Testis (tissue), 2 donors: ENCODE measurements at regions not wholly inside any gene's neighbourhood (a gene's known extent, or its start where the extent isn't known, plus 50 kb on each side); places are given as distances from the start of the nearest gene placed in this dataset.

ENCODE experiments used
- CTCF ChIP-seq, 3 experiments: fragments of 450-650 bp in 2 of 3; fragments of 200-600 bp in 1 of 3; sonication (generic) in 1 of 3; IDR thresholded peaks; one replicate each; pipeline ENCODE4 v1.5.1; 2016 to 2019; ENCODE audit warnings: antibody characterized with exemption in 3 of 3, mild to moderate bottlenecking in 2 of 3, moderate library complexity in 1 of 3
- POLR2A ChIP-seq: fragments of 450-650 bp; IDR thresholded peaks from one replicate; pipeline ENCODE4 v1.6.1; 2017; ENCODE audit warnings: antibody characterized with exemption, mild to moderate bottlenecking, moderate library complexity

DNA sequence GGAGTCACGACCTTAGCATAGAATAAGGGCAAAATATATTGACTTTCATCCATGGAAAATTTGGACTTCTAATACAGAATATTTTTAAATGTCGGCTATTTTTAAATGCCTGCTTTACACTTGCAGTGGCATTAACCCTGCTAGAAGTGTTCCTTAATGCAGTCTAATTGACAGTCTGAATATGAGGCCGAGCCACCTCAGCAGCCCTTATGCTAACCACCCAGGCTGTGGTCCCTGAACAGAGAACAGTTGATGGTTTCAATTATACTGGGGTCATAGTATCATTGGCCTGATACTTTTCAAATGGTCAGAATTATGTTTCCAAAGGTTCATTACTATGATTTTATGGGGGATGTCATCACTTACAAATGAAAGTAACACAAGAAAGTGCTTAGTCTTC, 764.7 kb upstream of the SLITRK1 start:
- TF ChIP-seq CTCF (IDR thresholded peaks at IDR 0.05), result no peak
- TF ChIP-seq POLR2A, result no peak
